ENCODE measurements at regions not wholly inside any gene's neighbourhood (a gene's known extent, or its start where the extent isn't known, plus 50 kb on each side); places are given as distances from the start of the nearest gene placed in this dataset.

- H3K27me3 ChIP-seq (ENCODE audit: insufficient read depth, low read length), result no peaks in the 10 kb centered on the region
- H3K4me3 ChIP-seq (ENCODE audit: low read length), result no peak overlapping the region
- H3K9me3 ChIP-seq (ENCODE audit: low read depth, low read length), result no peaks in the 10 kb centered on the region
- H3K4me1 ChIP-seq (ENCODE audit: insufficient read depth, low read length), result no peaks in the 10 kb centered on the region
Observed at GRCh38 chr15:61527836-61528580, 298.9 kb upstream of the RORA start.

GRCh38 chr15:61524545-61524944 is 295.4 kb upstream of the RORA start:
- Histone ChIP-seq H3K9me3 (ENCODE audit: low read depth, low read length) (no peaks in the 10 kb centered on the region), H3K4me1 (ENCODE audit: insufficient read depth, low read length) (no peaks in the 10 kb centered on the region), H3K27me3 (ENCODE audit: insufficient read depth, low read length) (no peaks in the 10 kb centered on the region), H3K4me3 (ENCODE audit: low read length) (no peak overlapping the region)

- Histone ChIP-seq H3K4me3 (ENCODE audit: low read length) (no peak overlapping the region), H3K27me3 (ENCODE audit: insufficient read depth, low read length) (no peaks in the 10 kb centered on the region), H3K9me3 (ENCODE audit: low read depth, low read length) (no peaks in the 10 kb centered on the region), H3K4me1 (ENCODE audit: insufficient read depth, low read length) (no peaks in the 10 kb centered on the region)
Observed at GRCh38 chr15:61524086-61524485, 295.0 kb upstream of the RORA start.

- no peak overlapping the region for H3K4me3 ChIP-seq (ENCODE audit: low read length)
- no peaks in the 10 kb centered on the region for H3K4me1 ChIP-seq (ENCODE audit: insufficient read depth, low read length)
- H3K27me3 ChIP-seq (ENCODE audit: insufficient read depth, low read length), result no peaks in the 10 kb centered on the region
Observed at GRCh38 chr15:61522411-61522810, 293.3 kb upstream of the RORA start.

GRCh38 chr15:61521953-61522352 is 292.9 kb upstream of the RORA start:
- H3K27me3 ChIP-seq (ENCODE audit: insufficient read depth, low read length), result no peaks in the 10 kb centered on the region
- H3K9me3 ChIP-seq (ENCODE audit: low read depth, low read length), result no peaks in the 10 kb centered on the region
- H3K4me1 ChIP-seq (ENCODE audit: insufficient read depth, low read length), result no peaks in the 10 kb centered on the region
- H3K4me3 ChIP-seq (ENCODE audit: low read length), result no peak overlapping the region

More at GRCh38 chr15:61522411-61522810, 293.3 kb upstream of the RORA start:
- no peaks in the 10 kb centered on the region for H3K9me3 ChIP-seq (ENCODE audit: low read depth, low read length)

GRCh38 chr15:61519296-61519695 is 290.2 kb upstream of the RORA start:
- Histone ChIP-seq H3K27me3 (ENCODE audit: insufficient read depth, low read length) (no peaks in the 10 kb centered on the region), H3K9me3 (ENCODE audit: low read depth, low read length) (no peaks in the 10 kb centered on the region), H3K4me1 (ENCODE audit: insufficient read depth, low read length) (no peaks in the 10 kb centered on the region), H3K4me3 (ENCODE audit: low read length) (no peak overlapping the region)

- Histone ChIP-seq H3K4me1 (ENCODE audit: insufficient read depth, low read length) (no peaks in the 10 kb centered on the region), H3K4me3 (ENCODE audit: low read length) (no peak overlapping the region), H3K9me3 (ENCODE audit: low read depth, low read length) (no peaks in the 10 kb centered on the region), H3K27me3 (ENCODE audit: insufficient read depth, low read length) (no peaks in the 10 kb centered on the region)
Observed at GRCh38 chr15:61518191-61518950, 289.3 kb upstream of the RORA start.

- Histone ChIP-seq H3K4me3 (ENCODE audit: low read length) (no peak overlapping the region), H3K27me3 (ENCODE audit: insufficient read depth, low read length) (no peaks in the 10 kb centered on the region), H3K9me3 (ENCODE audit: low read depth, low read length) (no peaks in the 10 kb centered on the region), H3K4me1 (ENCODE audit: insufficient read depth, low read length) (no peaks in the 10 kb centered on the region)
Observed at GRCh38 chr15:61517776-61518175, 288.7 kb upstream of the RORA start.

GRCh38 chr15:61517335-61517734 is 288.2 kb upstream of the RORA start:
- no peaks in the 10 kb centered on the region for H3K9me3 ChIP-seq (ENCODE audit: low read depth, low read length)
- no peaks in the 10 kb centered on the region for H3K4me1 ChIP-seq (ENCODE audit: insufficient read depth, low read length)
- no peaks in the 10 kb centered on the region for H3K27me3 ChIP-seq (ENCODE audit: insufficient read depth, low read length)
- no peak overlapping the region for H3K4me3 ChIP-seq (ENCODE audit: low read length)

- no peak overlapping the region for H3K4me3 ChIP-seq (ENCODE audit: low read length)
- no peaks in the 10 kb centered on the region for H3K4me1 ChIP-seq (ENCODE audit: insufficient read depth, low read length)
- no peaks in the 10 kb centered on the region for H3K27me3 ChIP-seq (ENCODE audit: insufficient read depth, low read length)
- H3K9me3 ChIP-seq (ENCODE audit: low read depth, low read length), result no peaks in the 10 kb centered on the region
Observed at GRCh38 chr15:61511756-61512155, 282.7 kb upstream of the RORA start.

- no peaks in the 10 kb centered on the region for H3K4me1 ChIP-seq (ENCODE audit: insufficient read depth, low read length)
- H3K9me3 ChIP-seq (ENCODE audit: low read depth, low read length), result no peaks in the 10 kb centered on the region
- H3K4me3 ChIP-seq (ENCODE audit: low read length), result no peak overlapping the region
- H3K27me3 ChIP-seq (ENCODE audit: insufficient read depth, low read length), result no peaks in the 10 kb centered on the region
Observed at GRCh38 chr15:61511089-61511488, 282.0 kb upstream of the RORA start.

GRCh38 chr15:61509327-61509840 is 280.3 kb upstream of the RORA start:
- no peak overlapping the region for H3K4me3 ChIP-seq (ENCODE audit: low read length)
- H3K27me3 ChIP-seq (ENCODE audit: insufficient read depth, low read length), result no peaks in the 10 kb centered on the region
- no peaks in the 10 kb centered on the region for H3K4me1 ChIP-seq (ENCODE audit: insufficient read depth, low read length)
- H3K9me3 ChIP-seq (ENCODE audit: low read depth, low read length), result no peaks in the 10 kb centered on the region

- no peaks in the 10 kb centered on the region for H3K27me3 ChIP-seq (ENCODE audit: insufficient read depth, low read length)
- no peak overlapping the region for H3K4me3 ChIP-seq (ENCODE audit: low read length)
- no peaks in the 10 kb centered on the region for H3K9me3 ChIP-seq (ENCODE audit: low read depth, low read length)
- H3K4me1 ChIP-seq (ENCODE audit: insufficient read depth, low read length), result no peaks in the 10 kb centered on the region
Observed at GRCh38 chr15:61503383-61503969, 274.4 kb upstream of the RORA start.

- Histone ChIP-seq H3K4me3 (ENCODE audit: low read length) (no peak overlapping the region), H3K9me3 (ENCODE audit: low read depth, low read length) (no peaks in the 10 kb centered on the region), H3K4me1 (ENCODE audit: insufficient read depth, low read length) (no peaks in the 10 kb centered on the region), H3K27me3 (ENCODE audit: insufficient read depth, low read length) (no peaks in the 10 kb centered on the region)
Observed at GRCh38 chr15:61501815-61502389, 272.8 kb upstream of the RORA start.
